Testis (tissue), 2 donors: ENCODE measurements at regions not wholly inside any gene's neighbourhood (a gene's known extent, or its start where the extent isn't known, plus 50 kb on each side); places are given as distances from the start of the nearest gene placed in this dataset.

Experiments used
- POLR2A ChIP-seq: fragments of 450-650 bp; IDR thresholded peaks from one replicate; pipeline ENCODE4 v1.6.1; 2017; ENCODE audit warnings: antibody characterized with exemption, mild to moderate bottlenecking, moderate library complexity
- TF ChIP-seq, protein P1 (sequence below), 3 experiments: fragments of 450-650 bp in 2 of 3; fragments of 200-600 bp in 1 of 3; sonication (generic) in 1 of 3; IDR thresholded peaks; one replicate each; pipeline ENCODE4 v1.5.1; 2016 to 2019; ENCODE audit warnings: antibody characterized with exemption in 3 of 3, mild to moderate bottlenecking in 2 of 3, moderate library complexity in 1 of 3

DNA sequence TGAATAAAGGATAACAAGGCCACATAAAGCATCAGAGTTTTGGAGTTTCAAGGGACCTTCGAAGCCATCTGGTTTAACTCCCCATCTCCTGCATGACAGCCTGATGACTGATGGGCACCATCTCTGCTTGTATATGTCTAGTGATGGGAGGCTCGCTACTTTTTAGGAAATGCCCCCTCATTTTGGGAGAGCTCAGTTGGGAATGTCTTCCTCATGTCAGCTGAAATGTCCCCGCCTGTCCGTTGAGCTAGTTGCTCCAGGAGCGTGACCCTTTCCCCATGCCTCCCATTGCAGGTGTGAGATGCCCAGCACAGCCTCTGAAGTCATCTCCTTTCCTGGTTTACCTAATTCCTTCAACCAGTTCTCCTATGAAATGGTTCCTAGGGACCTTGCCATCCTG lies 69.6 kb upstream of the CAPRIN2 start:
- no peak for TF ChIP-seq POLR2A
- TF ChIP-seq, protein P1, sequence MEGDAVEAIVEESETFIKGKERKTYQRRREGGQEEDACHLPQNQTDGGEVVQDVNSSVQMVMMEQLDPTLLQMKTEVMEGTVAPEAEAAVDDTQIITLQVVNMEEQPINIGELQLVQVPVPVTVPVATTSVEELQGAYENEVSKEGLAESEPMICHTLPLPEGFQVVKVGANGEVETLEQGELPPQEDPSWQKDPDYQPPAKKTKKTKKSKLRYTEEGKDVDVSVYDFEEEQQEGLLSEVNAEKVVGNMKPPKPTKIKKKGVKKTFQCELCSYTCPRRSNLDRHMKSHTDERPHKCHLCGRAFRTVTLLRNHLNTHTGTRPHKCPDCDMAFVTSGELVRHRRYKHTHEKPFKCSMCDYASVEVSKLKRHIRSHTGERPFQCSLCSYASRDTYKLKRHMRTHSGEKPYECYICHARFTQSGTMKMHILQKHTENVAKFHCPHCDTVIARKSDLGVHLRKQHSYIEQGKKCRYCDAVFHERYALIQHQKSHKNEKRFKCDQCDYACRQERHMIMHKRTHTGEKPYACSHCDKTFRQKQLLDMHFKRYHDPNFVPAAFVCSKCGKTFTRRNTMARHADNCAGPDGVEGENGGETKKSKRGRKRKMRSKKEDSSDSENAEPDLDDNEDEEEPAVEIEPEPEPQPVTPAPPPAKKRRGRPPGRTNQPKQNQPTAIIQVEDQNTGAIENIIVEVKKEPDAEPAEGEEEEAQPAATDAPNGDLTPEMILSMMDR (IDR thresholded peaks at IDR 0.05) = no peak
